WTC11 (cell line): ENCODE measurements at regions not wholly inside any gene's neighbourhood (a gene's known extent, or its start where the extent isn't known, plus 50 kb on each side); places are given as distances from the start of the nearest gene placed in this dataset.

Experiments used
- ZNF121 ChIP-seq: sonication (generic); formaldehyde crosslinking; IDR thresholded peaks from 2 replicates; pipeline ENCODE4 v1.8.0; 2023; ENCODE audit warnings: missing genetic modification reagents
- TF ChIP-seq, protein P1 (sequence below): sonication (generic); formaldehyde crosslinking; IDR thresholded peaks from 2 replicates; pipeline ENCODE4 v1.8.0; 2022; ENCODE audit warnings: mild to moderate bottlenecking, missing genetic modification reagents

DNA sequence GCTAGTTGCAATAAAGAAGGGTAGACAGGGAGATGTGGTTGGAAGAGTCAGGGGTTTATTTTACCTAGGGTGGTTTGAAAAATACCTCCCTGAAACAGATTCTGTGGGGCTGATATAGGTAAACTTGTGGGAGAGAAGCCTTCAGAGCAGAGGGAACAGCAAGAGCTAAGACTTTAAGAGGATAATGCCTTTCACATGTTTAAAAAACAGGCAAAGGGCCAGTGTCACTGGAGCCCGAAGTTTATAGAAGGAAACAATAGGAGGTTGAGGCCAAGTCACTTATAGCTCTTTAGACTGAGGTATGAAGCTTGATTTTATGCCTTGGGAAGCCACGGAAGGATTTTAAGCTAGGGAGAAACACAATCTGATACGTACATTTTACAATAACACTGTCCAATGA is 448.7 kb downstream of the TAFA4 start:
- TF ChIP-seq, protein P1, sequence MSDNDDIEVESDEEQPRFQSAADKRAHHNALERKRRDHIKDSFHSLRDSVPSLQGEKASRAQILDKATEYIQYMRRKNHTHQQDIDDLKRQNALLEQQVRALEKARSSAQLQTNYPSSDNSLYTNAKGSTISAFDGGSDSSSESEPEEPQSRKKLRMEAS (CRISPR knock-in tag), result no peak
- no peak for TF ChIP-seq ZNF121 (CRISPR knock-in tag)
